ENCODE measurements at regions not wholly inside any gene's neighbourhood (a gene's known extent, or its start where the extent isn't known, plus 50 kb on each side); places are given as distances from the start of the nearest gene placed in this dataset.

DNA sequence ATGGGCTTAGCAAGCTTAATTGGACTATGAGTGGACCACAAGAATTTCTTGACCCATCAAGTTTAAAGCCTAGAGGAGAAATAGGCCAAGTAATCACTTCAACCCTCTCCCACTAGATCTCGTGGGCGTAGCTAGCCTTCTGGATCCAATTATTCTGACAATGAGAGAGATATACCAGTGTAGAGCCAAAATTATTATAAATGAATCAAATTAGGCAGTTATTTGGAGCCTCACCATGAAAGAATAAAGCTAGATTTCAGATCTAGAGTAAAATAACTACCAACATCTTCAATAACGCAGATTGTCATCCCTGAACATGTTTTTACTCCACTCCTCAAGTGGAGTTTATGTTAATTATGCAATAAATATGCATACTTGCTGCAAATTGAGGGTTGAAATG, 143.9 kb upstream of the CDH20 start:
- H3K4me1 Mint-ChIP-seq: no peaks in the 10 kb centered on the region
- no peak overlapping the region for H3K4me3 Mint-ChIP-seq
- no peak overlapping the region for H3K27ac Mint-ChIP-seq
- CTCF ChIA-PET: no interaction called here
- H3K27me3 Mint-ChIP-seq: no peaks in the 10 kb centered on the region
- no peak for DNase-seq
- peaks cover 11% of the 10 kb centered on the region for H3K9me3 Mint-ChIP-seq
- no peaks in the 10 kb centered on the region for H3K36me3 Mint-ChIP-seq

- no peaks in the 10 kb centered on the region for H3K27me3 Mint-ChIP-seq
- no peak overlapping the region for H3K27ac Mint-ChIP-seq
- DNase-seq: no peak
- no peak overlapping the region for H3K4me3 Mint-ChIP-seq
- H3K4me1 Mint-ChIP-seq: no peaks in the 10 kb centered on the region
- CTCF ChIA-PET: no interaction called here
- no peaks in the 10 kb centered on the region for H3K36me3 Mint-ChIP-seq
- H3K9me3 Mint-ChIP-seq: peaks cover 7% of the 10 kb centered on the region
Measured at GRCh38 chr18:61194726-61195125, 138.5 kb upstream of the CDH20 start.

GRCh38 chr18:61196750-61197149, 136.5 kb upstream of the CDH20 start:
- CTCF ChIA-PET: no interaction called here
- Mint-ChIP-seq H3K27me3 (no peaks in the 10 kb centered on the region), H3K27ac (no peak overlapping the region), H3K4me1 (no peaks in the 10 kb centered on the region), H3K4me3 (no peak overlapping the region), H3K9me3 (peaks cover 7% of the 10 kb centered on the region), H3K36me3 (no peaks in the 10 kb centered on the region)
- no peak for DNase-seq

DNA sequence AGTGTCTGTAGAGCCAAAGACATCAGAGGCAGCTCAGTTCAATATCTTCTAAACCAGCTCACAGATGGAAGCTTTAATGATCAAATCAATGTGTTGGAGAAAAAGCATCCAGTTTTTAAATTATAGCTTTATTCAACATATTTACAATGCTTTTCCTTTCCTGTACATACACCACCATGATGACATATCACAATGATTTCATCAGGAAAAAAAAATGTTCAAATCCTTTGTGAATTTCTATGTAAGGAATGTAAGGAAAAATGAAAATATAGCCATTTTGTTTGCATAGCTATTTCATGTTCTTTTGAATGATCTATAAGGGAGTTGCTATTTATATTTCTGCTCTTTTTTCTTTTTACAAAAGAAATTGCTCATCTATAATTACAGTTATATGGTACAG, 134.7 kb upstream of the CDH20 start:
- no peaks in the 10 kb centered on the region for H3K27me3 Mint-ChIP-seq
- no peaks in the 10 kb centered on the region for H3K36me3 Mint-ChIP-seq
- H3K9me3 Mint-ChIP-seq: no peaks in the 10 kb centered on the region
- H3K4me3 Mint-ChIP-seq: no peak overlapping the region
- CTCF ChIA-PET: no interaction called here
- H3K27ac Mint-ChIP-seq: no peak overlapping the region
- no peak for DNase-seq
- H3K4me1 Mint-ChIP-seq: no peaks in the 10 kb centered on the region

GRCh38 chr18:61199171-61199848, 133.9 kb upstream of the CDH20 start:
- Mint-ChIP-seq H3K36me3 (no peaks in the 10 kb centered on the region), H3K27ac (no peak overlapping the region), H3K9me3 (no peaks in the 10 kb centered on the region), H3K27me3 (no peaks in the 10 kb centered on the region), H3K4me3 (no peak overlapping the region), H3K4me1 (no peaks in the 10 kb centered on the region)
- no peak for DNase-seq
- CTCF ChIA-PET: no interaction called here

DNA sequence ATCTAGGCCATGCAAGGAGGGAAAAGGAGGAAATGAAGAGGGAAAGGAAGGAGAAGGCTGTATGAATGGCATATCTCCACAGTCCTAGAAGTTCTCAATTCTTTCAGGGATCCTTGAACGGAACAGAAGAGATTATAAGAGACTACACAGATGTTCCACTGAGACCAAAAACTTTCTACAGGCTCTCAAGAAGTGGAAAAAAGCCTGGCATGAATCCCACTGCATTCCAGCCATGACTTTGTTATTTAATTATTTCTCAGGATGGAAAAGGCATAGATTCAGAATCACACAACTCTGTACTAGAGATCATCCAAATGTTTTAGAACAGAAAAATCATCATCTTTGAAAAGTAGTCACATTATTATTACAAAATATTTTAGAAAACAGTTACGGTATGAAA, 131.7 kb upstream of the CDH20 start:
- H3K4me3 Mint-ChIP-seq: no peak overlapping the region
- H3K4me1 Mint-ChIP-seq: no peaks in the 10 kb centered on the region
- no peaks in the 10 kb centered on the region for H3K36me3 Mint-ChIP-seq
- no peak for DNase-seq
- H3K9me3 Mint-ChIP-seq: no peaks in the 10 kb centered on the region
- H3K27me3 Mint-ChIP-seq: no peaks in the 10 kb centered on the region
- CTCF ChIA-PET: no interaction called here
- H3K27ac Mint-ChIP-seq: no peak overlapping the region

GRCh38 chr18:61203151-61203550, 130.1 kb upstream of the CDH20 start:
- Mint-ChIP-seq H3K27me3 (no peaks in the 10 kb centered on the region), H3K4me3 (no peak overlapping the region), H3K4me1 (no peaks in the 10 kb centered on the region), H3K36me3 (no peaks in the 10 kb centered on the region), H3K27ac (no peak overlapping the region), H3K9me3 (no peaks in the 10 kb centered on the region)
- DNase-seq: no peak
- CTCF ChIA-PET: no interaction called here

- no peak overlapping the region for H3K4me3 Mint-ChIP-seq
- DNase-seq: no peak
- CTCF ChIA-PET: no interaction called here
- no peaks in the 10 kb centered on the region for H3K27me3 Mint-ChIP-seq
- H3K27ac Mint-ChIP-seq: no peak overlapping the region
- peaks cover 3% of the 10 kb centered on the region for H3K9me3 Mint-ChIP-seq
- no peaks in the 10 kb centered on the region for H3K36me3 Mint-ChIP-seq
- H3K4me1 Mint-ChIP-seq: no peaks in the 10 kb centered on the region
Measured at GRCh38 chr18:61209801-61210200, 123.4 kb upstream of the CDH20 start.

DNA sequence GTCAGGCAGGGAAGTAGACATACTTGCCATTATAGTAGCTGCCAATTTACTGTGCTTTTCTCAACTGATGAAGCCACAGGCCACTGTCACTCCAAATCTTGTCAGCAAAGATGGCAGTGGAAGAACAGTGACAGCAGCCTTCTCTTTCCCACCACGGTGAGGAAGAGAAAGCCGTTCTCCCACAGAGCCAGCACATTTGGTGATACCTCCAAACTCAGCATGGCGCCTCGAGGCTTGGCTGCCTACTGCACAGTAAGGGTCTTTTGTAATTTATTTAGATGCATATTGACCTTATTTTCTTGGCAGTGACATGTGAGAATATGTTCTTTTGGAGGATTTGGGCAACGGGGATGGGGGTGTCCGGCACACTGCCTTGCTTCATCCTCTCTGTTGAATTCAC, 117.2 kb upstream of the CDH20 start:
- no peaks in the 10 kb centered on the region for H3K9me3 Mint-ChIP-seq
- DNase-seq: no peak
- no peaks in the 10 kb centered on the region for H3K36me3 Mint-ChIP-seq
- H3K4me1 Mint-ChIP-seq: no peaks in the 10 kb centered on the region
- CTCF ChIA-PET: no interaction called here
- no peak overlapping the region for H3K27ac Mint-ChIP-seq
- H3K27me3 Mint-ChIP-seq: no peaks in the 10 kb centered on the region
- no peak overlapping the region for H3K4me3 Mint-ChIP-seq

DNA sequence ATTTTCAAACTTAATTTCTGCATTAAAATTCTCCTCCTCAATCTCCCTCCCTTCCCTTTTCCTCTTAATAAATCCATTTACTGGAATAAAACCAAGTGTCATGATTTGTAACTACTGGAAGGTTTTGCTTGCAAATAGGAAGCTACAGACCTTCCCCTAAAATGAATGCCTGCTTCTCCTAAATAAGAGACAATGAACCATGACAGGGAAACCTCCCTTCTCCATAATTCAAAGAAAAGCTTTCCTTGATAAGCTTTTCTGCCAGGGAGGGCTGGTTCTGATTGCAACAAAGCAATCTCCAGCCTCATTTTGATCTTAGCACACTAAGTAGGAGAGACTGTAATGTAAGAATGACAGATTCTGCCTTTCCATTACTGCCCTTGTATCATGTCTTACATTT, 111.0 kb upstream of the CDH20 start:
- no peak for DNase-seq
- CTCF ChIA-PET: no interaction called here
- Mint-ChIP-seq H3K4me3 (no peak overlapping the region), H3K4me1 (no peaks in the 10 kb centered on the region), H3K9me3 (peaks cover 6% of the 10 kb centered on the region), H3K27ac (no peak overlapping the region), H3K36me3 (no peaks in the 10 kb centered on the region), H3K27me3 (no peaks in the 10 kb centered on the region)

GRCh38 chr18:61225336-61225735, 107.9 kb upstream of the CDH20 start:
- Mint-ChIP-seq H3K27ac (no peak overlapping the region), H3K36me3 (no peaks in the 10 kb centered on the region), H3K4me3 (no peak overlapping the region), H3K27me3 (no peaks in the 10 kb centered on the region), H3K4me1 (no peaks in the 10 kb centered on the region), H3K9me3 (peaks cover 6% of the 10 kb centered on the region)
- DNase-seq: no peak
- CTCF ChIA-PET: no interaction called here

- H3K4me1 Mint-ChIP-seq: no peaks in the 10 kb centered on the region
- DNase-seq: no peak
- no peaks in the 10 kb centered on the region for H3K36me3 Mint-ChIP-seq
- H3K4me3 Mint-ChIP-seq: no peak overlapping the region
- H3K27ac Mint-ChIP-seq: no peak overlapping the region
- CTCF ChIA-PET: no interaction called here
- H3K27me3 Mint-ChIP-seq: no peaks in the 10 kb centered on the region
- no peaks in the 10 kb centered on the region for H3K9me3 Mint-ChIP-seq
Measured at GRCh38 chr18:61236356-61237057, 96.7 kb upstream of the CDH20 start.

- no peaks in the 10 kb centered on the region for H3K27me3 Mint-ChIP-seq
- H3K27ac Mint-ChIP-seq: no peak overlapping the region
- no peaks in the 10 kb centered on the region for H3K9me3 Mint-ChIP-seq
- H3K4me1 Mint-ChIP-seq: no peaks in the 10 kb centered on the region
- CTCF ChIA-PET: no interaction called here
- no peak for DNase-seq
- no peak overlapping the region for H3K4me3 Mint-ChIP-seq
- no peaks in the 10 kb centered on the region for H3K36me3 Mint-ChIP-seq
Measured at GRCh38 chr18:61237529-61237928, 95.7 kb upstream of the CDH20 start.

GRCh38 chr18:61239051-61239450, 94.2 kb upstream of the CDH20 start:
- CTCF ChIA-PET: no interaction called here
- no peak overlapping the region for H3K4me3 Mint-ChIP-seq
- H3K27ac Mint-ChIP-seq: no peak overlapping the region
- H3K36me3 Mint-ChIP-seq: no peaks in the 10 kb centered on the region
- H3K27me3 Mint-ChIP-seq: no peaks in the 10 kb centered on the region
- H3K9me3 Mint-ChIP-seq: no peaks in the 10 kb centered on the region
- H3K4me1 Mint-ChIP-seq: no peaks in the 10 kb centered on the region
- DNase-seq: no peak

DNA sequence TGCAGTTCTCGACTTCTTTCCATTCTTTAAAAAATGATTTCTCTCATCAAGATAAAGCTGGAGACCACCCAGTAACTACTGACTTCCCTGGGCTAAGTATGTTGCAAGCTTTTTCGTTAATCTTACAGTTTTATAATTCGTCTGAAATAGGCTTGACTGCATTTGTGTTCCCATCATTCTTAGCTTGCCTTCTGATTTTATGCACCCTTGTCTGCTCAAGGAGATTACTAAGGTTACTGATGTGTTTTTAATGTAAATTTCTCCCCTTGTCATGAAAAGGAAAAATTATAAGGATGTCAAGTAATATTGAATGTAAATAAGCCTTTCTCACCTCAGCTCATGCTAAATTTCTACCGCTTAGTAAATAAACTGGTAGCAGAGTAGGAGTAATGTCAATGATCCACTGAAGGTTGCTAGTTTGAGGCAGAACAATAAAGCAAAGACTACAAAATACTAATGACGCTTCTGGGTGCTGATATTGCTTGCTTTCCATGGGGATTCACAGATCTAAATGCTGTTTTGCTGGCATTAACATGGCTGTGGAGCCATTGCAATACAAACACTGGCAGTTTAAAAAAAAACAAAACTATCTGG, 91.9 kb upstream of the CDH20 start:
- no peak for DNase-seq
- H3K4me1 Mint-ChIP-seq: no peaks in the 10 kb centered on the region
- H3K27me3 Mint-ChIP-seq: no peaks in the 10 kb centered on the region
- H3K36me3 Mint-ChIP-seq: no peaks in the 10 kb centered on the region
- no peaks in the 10 kb centered on the region for H3K9me3 Mint-ChIP-seq
- no peak overlapping the region for H3K27ac Mint-ChIP-seq
- H3K4me3 Mint-ChIP-seq: no peak overlapping the region
- CTCF ChIA-PET: no interaction called here

All from activated naive CD4-positive, alpha-beta T cell treated with anti-CD3 and anti-CD28 coated beads, Interleukin-2, amount 10 ng/mL, durations not matched to agents 7 days and 5 days (primary cell).